ENCODE measurements at regions not wholly inside any gene's neighbourhood (a gene's known extent, or its start where the extent isn't known, plus 50 kb on each side); places are given as distances from the start of the nearest gene placed in this dataset.

GRCh38 chr12:25825446-25825845, 133.0 kb upstream of the RASSF8 start:
- TF ChIP-seq CTCF (IDR thresholded peaks at IDR 0.05; ENCODE audit: low read depth, low read length) (no peak), MAX (IDR thresholded peaks at IDR 0.05; ENCODE audit: low read depth, low read length) (no peak), POLR2A (IDR thresholded peaks at IDR 0.05; ENCODE audit: extremely low read depth, insufficient read length) (no peak)
